ENCODE measurements at regions not wholly inside any gene's neighbourhood (a gene's known extent, or its start where the extent isn't known, plus 50 kb on each side); places are given as distances from the start of the nearest gene placed in this dataset.

- no peak overlapping the region for H3K4me3 ChIP-seq (replicated peaks; ENCODE audit: insufficient read depth, low read length)
- no peaks in the 10 kb centered on the region for H3K27me3 ChIP-seq (ENCODE audit: insufficient read depth, poor library complexity, severe bottlenecking)
- no peak for DNase-seq (ENCODE audit: low read depth in 1 of 2, low spot score in 1 of 2)
- TF ChIP-seq SPI1 (IDR thresholded peaks at IDR 0.05; ENCODE audit: borderline replicate concordance, low read depth) (no peak), REST (IDR thresholded peaks at IDR 0.05; ENCODE audit: insufficient replicate concordance, low read depth) (no peak), CTCF (IDR thresholded peaks at IDR 0.05; ENCODE audit: insufficient read depth, low read length) (no peak), GABPA (IDR thresholded peaks at IDR 0.05; ENCODE audit: low read depth) (no peak), POLR2AphosphoS5 (IDR thresholded peaks at IDR 0.05; ENCODE audit: low read depth) (no peak)
- no peak overlapping the region for H3K27ac ChIP-seq (replicated peaks)
Measured at GRCh38 chr2:241953324-241953928, 83.9 kb downstream of the RTP5 start.

- Histone ChIP-seq H3K27me3 (ENCODE audit: insufficient read depth, poor library complexity, severe bottlenecking) (no peaks in the 10 kb centered on the region), H3K27ac (replicated peaks) (no peak overlapping the region), H3K4me3 (replicated peaks; ENCODE audit: insufficient read depth, low read length) (no peak overlapping the region)
- no peak for DNase-seq (ENCODE audit: low read depth in 1 of 2, low spot score in 1 of 2)
- TF ChIP-seq GABPA (IDR thresholded peaks at IDR 0.05; ENCODE audit: low read depth) (no peak), SPI1 (IDR thresholded peaks at IDR 0.05; ENCODE audit: borderline replicate concordance, low read depth) (no peak), REST (IDR thresholded peaks at IDR 0.05; ENCODE audit: insufficient replicate concordance, low read depth) (no peak), CTCF (IDR thresholded peaks at IDR 0.05; ENCODE audit: insufficient read depth, low read length) (no peak), POLR2AphosphoS5 (IDR thresholded peaks at IDR 0.05; ENCODE audit: low read depth) (no peak)
Measured at GRCh38 chr2:241956521-241957110, 87.1 kb downstream of the RTP5 start.

GRCh38 chr2:241957276-241957675, 87.7 kb downstream of the RTP5 start:
- Histone ChIP-seq H3K27ac (replicated peaks) (no peak overlapping the region), H3K27me3 (ENCODE audit: insufficient read depth, poor library complexity, severe bottlenecking) (no peaks in the 10 kb centered on the region), H3K4me3 (replicated peaks; ENCODE audit: insufficient read depth, low read length) (no peak overlapping the region)
- TF ChIP-seq SPI1 (IDR thresholded peaks at IDR 0.05; ENCODE audit: borderline replicate concordance, low read depth) (no peak), GABPA (IDR thresholded peaks at IDR 0.05; ENCODE audit: low read depth) (no peak), CTCF (IDR thresholded peaks at IDR 0.05; ENCODE audit: insufficient read depth, low read length) (no peak), REST (IDR thresholded peaks at IDR 0.05; ENCODE audit: insufficient replicate concordance, low read depth) (no peak), POLR2AphosphoS5 (IDR thresholded peaks at IDR 0.05; ENCODE audit: low read depth) (no peak)
- no peak for DNase-seq (ENCODE audit: low read depth in 1 of 2, low spot score in 1 of 2)
